SH-SY5Y (cell line): ENCODE measurements at regions not wholly inside any gene's neighbourhood (a gene's known extent, or its start where the extent isn't known, plus 50 kb on each side); places are given as distances from the start of the nearest gene placed in this dataset.

ENCODE experiments used
- GATA2 ChIP-seq: IDR thresholded peaks from 2 replicates; pipeline ENCODE4 v1.6.1; 2011; ENCODE audit warnings: mild to moderate bottlenecking, low read depth, low read length
- GATA3 ChIP-seq: IDR thresholded peaks from 2 replicates; pipeline ENCODE4 v1.6.1; 2011; ENCODE audit warnings: low read depth, mild to moderate bottlenecking, low read length, moderate library complexity

DNA sequence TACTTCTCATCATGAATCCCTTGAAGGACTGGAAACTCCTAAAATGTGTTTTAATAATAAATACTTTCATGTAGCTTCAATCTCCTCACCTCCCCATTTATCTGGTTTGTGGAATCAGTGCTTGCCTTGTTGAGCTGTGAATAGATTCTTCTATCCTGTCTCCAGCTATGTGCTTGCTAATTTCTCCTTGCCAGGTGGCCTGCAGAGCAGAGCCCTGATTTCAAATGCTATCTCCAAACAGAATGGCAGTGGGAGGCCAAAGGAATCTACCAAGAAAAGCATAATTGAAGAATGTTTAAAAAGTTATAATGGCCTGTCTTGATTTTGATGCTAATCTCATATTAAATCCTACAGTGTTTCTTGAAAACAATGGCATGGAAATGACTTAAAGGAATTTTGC, 309.3 kb upstream of the CHORDC1 start:
- TF ChIP-seq GATA2 (no peak), GATA3 (no peak)
